ENCODE measurements at regions not wholly inside any gene's neighbourhood (a gene's known extent, or its start where the extent isn't known, plus 50 kb on each side); places are given as distances from the start of the nearest gene placed in this dataset.
"Not testable (repeated sequence)": the region's sequence is repeated elsewhere in the genome, so short reads cannot be mapped to it uniquely, and the experiment has no call there.

DNA sequence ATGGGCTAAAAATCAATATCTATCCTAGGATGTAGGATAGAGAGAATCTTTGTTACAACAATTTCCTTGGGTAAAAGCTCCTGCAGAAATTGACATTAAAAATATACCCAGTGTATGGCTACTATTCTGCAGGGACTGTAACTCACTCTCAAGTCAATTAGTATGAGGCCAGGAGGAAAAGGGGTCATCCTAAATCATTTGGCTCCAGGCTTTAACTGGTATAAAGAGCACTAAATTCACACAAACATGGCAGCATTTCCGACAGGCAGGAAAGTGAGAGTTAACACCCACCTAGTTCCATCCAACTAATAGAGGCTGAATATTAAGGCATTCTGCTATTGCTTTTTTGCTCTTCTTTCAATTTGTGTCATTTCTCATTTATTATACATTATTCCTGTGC is 218.6 kb upstream of the C1orf87 start:
- DNase-seq = no peak

DNA sequence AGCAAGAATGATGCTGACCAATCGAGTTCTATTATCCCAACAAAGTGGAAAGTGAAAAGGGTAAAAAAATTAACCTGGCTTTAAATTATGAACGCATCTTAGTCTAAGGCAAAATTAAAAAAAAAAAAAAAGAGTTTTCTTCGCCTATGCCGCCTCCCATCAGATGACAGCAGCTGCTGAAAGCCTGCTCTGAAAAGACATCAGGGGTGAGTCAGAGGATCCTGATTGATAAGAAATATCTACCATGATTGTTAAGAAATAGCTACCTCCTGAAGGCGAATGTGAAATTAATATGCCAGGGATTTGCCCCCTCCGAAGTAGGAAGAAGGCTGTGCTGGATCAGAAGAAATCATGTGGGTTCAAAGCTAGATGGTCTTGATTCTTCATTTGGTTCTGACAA is 216.8 kb upstream of the C1orf87 start:
- no peak for DNase-seq

- DNase-seq = no peak
Observed at GRCh38 chr1:60287536-60287935, 214.0 kb upstream of the C1orf87 start.

GRCh38 chr1:60283690-60284089 is 210.1 kb upstream of the C1orf87 start:
- DNase-seq = no peak

DNA sequence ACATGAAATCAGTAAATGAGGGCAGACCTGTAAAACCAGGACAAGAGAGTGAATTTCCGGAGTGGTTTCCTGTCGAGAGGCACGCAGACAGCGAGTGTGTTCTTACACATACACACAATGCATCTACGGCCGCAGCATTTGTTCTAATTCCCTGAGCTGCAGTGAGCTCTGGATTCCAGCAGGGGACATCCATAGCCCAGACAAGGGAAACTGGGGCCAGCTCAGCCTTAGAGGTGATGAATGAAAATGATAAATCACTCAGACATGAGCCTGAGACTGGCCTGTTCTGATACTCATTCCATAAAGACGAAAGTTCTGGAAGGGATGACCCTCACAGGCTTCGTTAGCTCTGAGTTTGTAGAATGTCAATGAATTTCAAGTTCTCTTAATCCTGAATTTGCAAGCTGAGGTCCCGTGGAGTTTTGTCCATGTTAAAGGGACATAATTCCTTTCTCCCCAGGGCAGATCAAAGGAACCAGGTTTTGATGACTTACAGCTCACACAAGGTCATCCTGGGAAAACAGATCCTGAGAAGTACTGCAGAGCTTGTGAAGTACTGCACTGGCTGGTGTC is 207.9 kb upstream of the C1orf87 start:
- no peak for DNase-seq

DNA sequence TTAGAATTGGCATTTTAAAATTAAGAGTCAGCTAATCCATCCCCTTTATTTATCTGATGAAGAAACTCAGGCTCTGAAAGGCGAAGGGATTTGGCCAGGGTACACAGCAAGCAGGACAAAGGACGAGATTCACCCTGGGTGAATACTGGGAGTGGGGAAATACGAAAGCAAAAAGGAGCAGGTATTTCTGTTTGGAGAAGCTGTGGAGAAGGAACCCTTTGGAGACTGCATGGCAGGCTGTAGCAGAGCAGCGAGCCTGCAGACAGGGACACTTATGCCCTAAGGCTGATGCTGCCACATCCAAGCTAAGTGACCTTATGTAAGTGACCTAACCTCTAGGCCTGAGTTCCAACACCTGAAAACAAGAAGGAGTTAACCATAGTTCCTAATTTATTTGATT is 207.2 kb upstream of the C1orf87 start:
- DNase-seq = no peak

DNA sequence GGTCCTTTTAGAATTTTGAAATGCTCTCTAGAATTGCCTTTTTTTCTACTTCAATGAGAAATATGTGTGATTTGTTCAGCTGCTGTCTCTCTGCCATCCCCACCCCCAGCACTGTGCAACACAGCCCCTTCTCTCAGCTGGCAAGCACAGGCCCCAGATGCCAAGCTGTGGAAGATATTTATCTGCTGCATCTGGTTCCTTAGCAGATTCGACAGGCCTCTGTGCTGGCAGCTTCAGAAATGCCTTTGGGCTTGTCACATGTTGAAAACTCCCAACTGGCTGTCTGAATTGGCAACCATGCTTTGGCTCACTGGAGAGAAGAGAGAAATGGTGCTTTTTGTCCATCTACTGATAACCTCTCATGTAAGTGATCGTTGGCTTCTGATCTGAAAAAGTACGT is 206.7 kb upstream of the C1orf87 start:
- DNase-seq = no peak

DNA sequence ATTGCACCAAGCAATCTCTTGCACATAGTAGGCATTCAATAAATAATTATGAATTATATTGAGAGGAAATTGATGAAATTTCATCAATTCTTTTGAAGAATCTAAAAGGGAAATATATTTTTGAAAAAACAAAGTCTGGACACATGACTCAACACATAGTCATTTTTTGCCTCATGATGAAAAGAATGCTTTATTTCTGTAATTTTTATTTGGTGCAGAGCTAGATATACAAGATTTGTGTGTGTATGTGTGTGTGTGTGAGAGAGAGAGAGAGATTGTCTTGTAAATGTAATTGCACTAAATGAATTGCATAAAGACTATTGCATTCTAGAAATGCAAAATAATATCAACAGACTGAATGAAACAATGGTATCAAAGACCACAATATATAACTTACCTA is 206.2 kb upstream of the C1orf87 start:
- no peak for DNase-seq

DNA sequence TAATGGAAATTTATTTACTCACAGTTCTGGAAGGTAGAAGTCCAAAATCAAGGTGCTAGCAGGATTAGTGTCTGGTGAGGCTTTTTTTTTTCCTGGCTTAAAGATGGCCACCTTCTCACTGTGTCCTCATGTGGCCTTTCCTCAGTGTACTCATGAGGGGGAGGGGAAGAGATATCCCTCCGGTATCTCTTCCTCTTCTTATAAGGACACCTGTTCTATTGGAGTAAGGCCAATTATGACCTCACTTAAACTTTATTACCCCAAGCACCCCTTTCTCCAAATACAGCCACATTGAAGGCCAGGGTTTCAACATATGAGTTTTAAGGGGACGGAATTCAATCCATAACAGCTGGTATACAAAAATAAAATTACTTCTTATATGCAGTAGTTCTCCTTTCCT is 203.7 kb upstream of the C1orf87 start:
- no peak for DNase-seq

- no peak for DNase-seq
Observed at GRCh38 chr1:60274422-60275290, 201.1 kb upstream of the C1orf87 start.

- DNase-seq = no peak
Observed at GRCh38 chr1:60273185-60273584, 199.6 kb upstream of the C1orf87 start.

GRCh38 chr1:60271041-60271440 is 197.5 kb upstream of the C1orf87 start:
- DNase-seq = no peak

DNA sequence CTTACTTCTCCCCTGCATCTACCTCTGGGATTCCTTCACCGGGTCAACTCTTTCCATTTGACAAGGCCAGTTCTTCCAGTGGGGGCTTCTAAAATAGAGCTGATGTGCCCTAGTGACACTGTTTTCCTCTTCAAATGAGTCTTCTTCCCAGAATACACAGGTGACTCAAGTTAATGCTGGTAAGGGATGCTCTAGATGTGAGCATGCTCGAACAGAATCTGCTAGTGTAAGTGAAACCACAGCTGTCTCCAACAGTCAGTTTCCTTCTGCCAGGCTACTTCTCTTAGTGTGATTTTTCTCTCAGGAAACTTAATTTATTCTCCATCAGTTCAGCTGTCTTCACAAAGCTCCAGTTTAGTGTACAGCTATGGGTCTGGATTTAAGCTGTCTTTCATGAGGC is 194.9 kb upstream of the C1orf87 start:
- no peak for DNase-seq

- DNase-seq = no peak
Observed at GRCh38 chr1:60265560-60266535, 192.3 kb upstream of the C1orf87 start.

DNA sequence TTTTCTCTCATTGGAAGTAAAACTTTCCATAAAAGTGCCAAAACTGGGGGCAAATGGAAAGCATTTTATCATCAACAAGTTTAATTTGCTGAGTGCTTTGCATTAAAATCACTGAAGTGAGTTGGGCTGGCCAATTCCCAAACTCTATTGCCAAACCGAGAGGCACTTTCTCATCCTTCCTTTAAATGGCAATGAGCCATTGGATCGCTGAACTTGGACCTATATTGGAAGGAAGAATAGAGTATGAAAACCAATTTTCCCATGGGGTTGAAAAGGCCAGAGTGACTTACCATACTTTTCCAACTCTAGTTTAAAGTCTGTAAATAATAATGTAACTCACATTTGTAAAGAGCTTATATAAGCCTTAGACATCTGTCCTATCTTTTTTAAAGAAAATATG is 189.1 kb upstream of the C1orf87 start:
- DNase-seq = no peak

- no peak for DNase-seq
Observed at GRCh38 chr1:60257531-60257930, 184.0 kb upstream of the C1orf87 start.

- no peak for DNase-seq
Observed at GRCh38 chr1:60255565-60255964, 182.0 kb upstream of the C1orf87 start.

GRCh38 chr1:60251426-60251825 is 177.9 kb upstream of the C1orf87 start:
- no peak for DNase-seq

DNA sequence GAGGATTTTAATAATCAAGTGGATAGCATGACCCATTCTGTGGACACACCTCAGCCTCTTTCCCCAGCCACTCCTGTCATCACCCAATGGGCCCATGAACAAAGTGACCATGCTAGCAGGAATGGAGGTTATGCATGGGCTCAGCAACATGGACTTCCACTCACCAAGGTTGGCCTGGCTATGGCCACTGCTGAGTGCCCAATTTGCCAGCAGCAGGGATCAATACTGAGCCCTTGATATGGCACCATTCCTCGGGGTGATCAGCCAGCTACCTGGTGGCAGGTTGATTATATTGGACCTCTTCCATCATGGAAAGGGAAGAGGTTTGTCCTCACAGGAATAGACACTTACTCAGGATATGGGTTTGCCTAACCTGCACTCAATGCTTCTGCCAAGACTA is 173.9 kb upstream of the C1orf87 start:
- not testable (repeated sequence) for DNase-seq

DNA sequence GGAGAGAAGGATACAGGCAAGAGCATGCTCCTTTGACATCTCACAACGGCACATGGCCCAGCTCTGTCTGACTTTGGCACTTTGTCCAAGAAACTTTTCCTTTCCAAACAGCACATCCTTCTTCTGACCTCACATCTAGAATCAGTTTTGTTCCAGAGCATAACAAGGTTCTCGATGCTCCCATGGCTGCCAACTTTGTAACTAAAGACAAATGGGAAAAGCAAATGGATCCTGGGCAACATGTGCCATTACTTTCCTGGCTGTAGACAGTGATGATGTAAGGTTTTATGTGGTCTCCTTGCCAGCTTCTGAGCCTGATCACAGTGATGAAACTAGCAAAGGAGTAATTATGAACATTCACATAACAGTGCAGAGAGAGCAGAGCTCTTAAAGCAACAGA is 171.8 kb upstream of the C1orf87 start:
- no peak for DNase-seq

GRCh38 chr1:60244906-60245305 is 171.3 kb upstream of the C1orf87 start:
- no peak for DNase-seq

- no peak for DNase-seq
Observed at GRCh38 chr1:60235275-60235674, 161.7 kb upstream of the C1orf87 start.

DNA sequence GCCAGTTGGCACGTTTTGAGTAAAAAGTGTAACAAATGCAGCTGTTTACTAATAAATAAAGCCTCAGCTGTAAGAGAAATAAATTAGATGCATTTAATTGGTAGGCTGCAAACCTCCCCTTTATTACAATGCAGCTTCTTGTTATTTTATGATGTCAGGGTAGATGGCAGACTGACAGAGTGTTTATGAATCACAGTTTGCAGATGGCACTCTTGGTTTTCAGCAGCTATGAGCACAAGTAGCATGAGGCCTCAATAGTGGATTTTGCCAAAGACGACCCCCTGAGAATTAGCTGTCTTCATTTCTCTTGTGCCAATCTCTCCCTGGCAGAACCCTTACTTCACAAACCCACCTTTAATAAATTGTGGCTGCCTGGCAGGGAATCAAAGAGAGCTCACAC is 161.2 kb upstream of the C1orf87 start:
- DNase-seq = no peak

DNA sequence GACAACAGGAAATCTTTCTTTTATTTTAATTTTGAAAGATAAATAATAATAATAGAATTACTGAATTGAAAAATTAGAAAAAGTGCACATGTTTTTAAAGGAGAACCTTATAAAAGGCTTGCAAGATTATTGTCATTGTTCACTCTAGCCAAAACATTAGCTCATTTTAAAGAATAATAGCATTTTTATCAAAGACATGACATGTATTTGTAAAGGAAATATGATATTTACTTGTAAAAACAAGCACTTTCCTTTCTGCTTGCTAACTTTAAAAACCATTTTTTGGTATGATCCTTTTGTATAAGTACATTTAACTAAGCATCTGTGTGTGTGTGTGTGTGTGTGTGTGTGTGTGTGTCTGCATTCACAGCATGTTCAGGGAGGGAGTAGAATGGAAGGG is 156.3 kb upstream of the C1orf87 start:
- DNase-seq = no peak
